ENCODE measurements at regions not wholly inside any gene's neighbourhood (a gene's known extent, or its start where the extent isn't known, plus 50 kb on each side); places are given as distances from the start of the nearest gene placed in this dataset.

DNA sequence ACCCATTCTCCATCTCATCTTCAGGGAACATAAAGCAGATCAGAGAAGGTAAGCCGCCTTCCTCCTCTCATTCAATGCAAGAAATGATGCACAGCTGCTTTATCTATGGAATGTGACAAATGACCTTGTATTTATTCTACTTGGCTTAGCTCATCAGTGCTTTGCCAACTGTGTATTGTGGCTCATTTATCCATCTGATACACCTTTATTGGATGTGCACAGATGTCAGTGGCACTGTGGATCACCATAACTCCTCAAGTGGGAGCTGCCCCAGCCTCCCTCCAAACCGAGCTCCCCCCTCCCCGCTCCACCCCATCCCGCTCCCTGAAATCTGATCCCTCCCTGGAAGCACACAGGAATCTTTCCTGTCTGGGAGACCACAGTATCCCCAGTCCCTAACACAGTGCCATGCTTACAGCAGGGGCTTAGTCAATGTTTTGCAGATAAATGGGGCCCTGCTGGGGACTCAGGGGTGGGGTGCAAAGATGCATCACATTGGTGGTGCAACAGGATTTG is 156.0 kb upstream of the RAB4A start:
- no peak for TF ChIP-seq POLR2A (IDR thresholded peaks at IDR 0.05)
- TF ChIP-seq, protein P1, sequence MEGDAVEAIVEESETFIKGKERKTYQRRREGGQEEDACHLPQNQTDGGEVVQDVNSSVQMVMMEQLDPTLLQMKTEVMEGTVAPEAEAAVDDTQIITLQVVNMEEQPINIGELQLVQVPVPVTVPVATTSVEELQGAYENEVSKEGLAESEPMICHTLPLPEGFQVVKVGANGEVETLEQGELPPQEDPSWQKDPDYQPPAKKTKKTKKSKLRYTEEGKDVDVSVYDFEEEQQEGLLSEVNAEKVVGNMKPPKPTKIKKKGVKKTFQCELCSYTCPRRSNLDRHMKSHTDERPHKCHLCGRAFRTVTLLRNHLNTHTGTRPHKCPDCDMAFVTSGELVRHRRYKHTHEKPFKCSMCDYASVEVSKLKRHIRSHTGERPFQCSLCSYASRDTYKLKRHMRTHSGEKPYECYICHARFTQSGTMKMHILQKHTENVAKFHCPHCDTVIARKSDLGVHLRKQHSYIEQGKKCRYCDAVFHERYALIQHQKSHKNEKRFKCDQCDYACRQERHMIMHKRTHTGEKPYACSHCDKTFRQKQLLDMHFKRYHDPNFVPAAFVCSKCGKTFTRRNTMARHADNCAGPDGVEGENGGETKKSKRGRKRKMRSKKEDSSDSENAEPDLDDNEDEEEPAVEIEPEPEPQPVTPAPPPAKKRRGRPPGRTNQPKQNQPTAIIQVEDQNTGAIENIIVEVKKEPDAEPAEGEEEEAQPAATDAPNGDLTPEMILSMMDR (IDR thresholded peaks at IDR 0.05): no peak
